ENCODE measurements at regions not wholly inside any gene's neighbourhood (a gene's known extent, or its start where the extent isn't known, plus 50 kb on each side); places are given as distances from the start of the nearest gene placed in this dataset.

GRCh38 chr6:144435602-144436426 is 150.7 kb downstream of the UTRN start (continued):
- TF ChIP-seq ZNF462 (CRISPR knock-in tag; IDR thresholded peaks at IDR 0.05) (no peak), EZH2 (IDR thresholded peaks at IDR 0.05; ENCODE audit: low read depth, unreplicated experiment) (no peak)

- H3K36me3 Mint-ChIP-seq (ENCODE audit: low read depth), result peaks cover 80% of the 10 kb centered on the region
- no peak for DNase-seq (ENCODE audit: low spot score)
- no peaks in the 10 kb centered on the region for H3K79me2 ChIP-seq (replicated peaks; ENCODE audit: insufficient read depth)
- TF ChIP-seq ZNF462 (CRISPR knock-in tag; IDR thresholded peaks at IDR 0.05) (no peak), STAT1 (IDR thresholded peaks at IDR 0.05; ENCODE audit: unreplicated experiment) (no peak), POLR2AphosphoS5 (IDR thresholded peaks at IDR 0.05; ENCODE audit: low read depth) (no peak), CTCF (conservative IDR thresholded peaks at IDR 0.05; ENCODE audit: low read depth in 2 of 2) (no peak), NANOG (IDR thresholded peaks at IDR 0.05; ENCODE audit: borderline replicate concordance) (no peak), CREB1 (CRISPR knock-in tag; IDR thresholded peaks at IDR 0.05; ENCODE audit: low read depth) (no peak)
Observed at GRCh38 chr6:144437105-144437504, 152.0 kb downstream of the UTRN start.

More at GRCh38 chr6:144437105-144437504, 152.0 kb downstream of the UTRN start:
- no peaks in the 10 kb centered on the region for H3K4me1 Mint-ChIP-seq
- Histone ChIP-seq H3K9me2 (ENCODE audit: insufficient read depth) (no peaks in the 10 kb centered on the region), H3K36me3 (ENCODE audit: insufficient read depth) (peaks cover 54% of the 10 kb centered on the region), H3K4me2 (no peak overlapping the region), H2AFZ (no peak overlapping the region), H3F3A (replicated peaks; ENCODE audit: low read depth) (no peaks in the 10 kb centered on the region), H3K27ac (ENCODE audit: low read depth) (no peak overlapping the region), H3K27me3 (ENCODE audit: insufficient read depth) (no peaks in the 10 kb centered on the region), H3K4me1 (ENCODE audit: insufficient read depth) (no peaks in the 10 kb centered on the region), H4K20me1 (replicated peaks; ENCODE audit: insufficient read depth) (no peaks in the 10 kb centered on the region; the same call in 1 of the 2 replicates), H3K4me3 (no peak overlapping the region)
- no peak overlapping the region for H3K27ac Mint-ChIP-seq
- H3K27me3 Mint-ChIP-seq (ENCODE audit: insufficient read depth, low read depth, poor library complexity), result peaks cover 5% of the 10 kb centered on the region
- H3K4me3 Mint-ChIP-seq, result no peak overlapping the region
- no peak for ATAC-seq
- peaks cover 44% of the 10 kb centered on the region for H3K9me3 Mint-ChIP-seq

Data from GM23338 (cell line).